ENCODE measurements at regions not wholly inside any gene's neighbourhood (a gene's known extent, or its start where the extent isn't known, plus 50 kb on each side); places are given as distances from the start of the nearest gene placed in this dataset.
A peak's percentile ranks its signal among the peaks of the same experiment; 100 is the strongest.

DNA sequence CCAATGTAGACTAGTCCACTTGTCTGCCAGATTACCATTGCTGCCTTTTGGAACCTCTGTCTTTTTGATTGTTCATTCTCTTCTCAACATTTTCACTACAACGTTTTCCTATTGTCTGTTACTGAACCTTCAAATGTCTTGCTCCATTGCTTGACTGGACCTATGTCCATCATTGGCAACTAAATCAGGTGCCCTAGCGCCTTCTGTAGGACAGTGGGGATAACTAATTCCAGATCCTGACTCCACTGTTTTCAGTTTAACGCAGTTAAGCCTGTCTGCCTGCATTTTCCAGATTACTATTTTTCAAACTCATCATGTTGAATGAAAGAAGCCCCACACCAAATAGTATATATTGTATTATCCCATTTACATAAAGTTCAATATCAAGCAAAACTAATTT lies 433.6 kb downstream of the RNF144B start:
- H3K9me3 ChIP-seq (ENCODE audit: insufficient read depth, low read length), result peaks cover 24% of the 10 kb centered on the region
- H3K4me3 ChIP-seq (ENCODE audit: insufficient read length, low read depth), result no peak overlapping the region
- no peaks in the 10 kb centered on the region for H3K4me1 ChIP-seq (ENCODE audit: insufficient read depth, insufficient read length)
- no peak for DNase-seq (ENCODE audit: low read depth, low spot score)
- no peak for TF ChIP-seq ZNF274 (IDR thresholded peaks at IDR 0.05; ENCODE audit: low read depth, low read length)
- TF ChIP-seq YY1 (IDR thresholded peaks at IDR 0.05; ENCODE audit: insufficient read depth, insufficient read length), result no peak
- no peak for TF ChIP-seq SUZ12 (IDR thresholded peaks at IDR 0.05; ENCODE audit: extremely low read depth, insufficient read depth, insufficient read length)
- no peaks in the 10 kb centered on the region for H3K27me3 ChIP-seq (ENCODE audit: insufficient read depth, insufficient read length)
- H3K9ac ChIP-seq (ENCODE audit: insufficient read length, low read depth), result no peak overlapping the region
- H3K36me3 ChIP-seq (ENCODE audit: insufficient read depth, insufficient read length, low read length), result no peaks in the 10 kb centered on the region

DNA sequence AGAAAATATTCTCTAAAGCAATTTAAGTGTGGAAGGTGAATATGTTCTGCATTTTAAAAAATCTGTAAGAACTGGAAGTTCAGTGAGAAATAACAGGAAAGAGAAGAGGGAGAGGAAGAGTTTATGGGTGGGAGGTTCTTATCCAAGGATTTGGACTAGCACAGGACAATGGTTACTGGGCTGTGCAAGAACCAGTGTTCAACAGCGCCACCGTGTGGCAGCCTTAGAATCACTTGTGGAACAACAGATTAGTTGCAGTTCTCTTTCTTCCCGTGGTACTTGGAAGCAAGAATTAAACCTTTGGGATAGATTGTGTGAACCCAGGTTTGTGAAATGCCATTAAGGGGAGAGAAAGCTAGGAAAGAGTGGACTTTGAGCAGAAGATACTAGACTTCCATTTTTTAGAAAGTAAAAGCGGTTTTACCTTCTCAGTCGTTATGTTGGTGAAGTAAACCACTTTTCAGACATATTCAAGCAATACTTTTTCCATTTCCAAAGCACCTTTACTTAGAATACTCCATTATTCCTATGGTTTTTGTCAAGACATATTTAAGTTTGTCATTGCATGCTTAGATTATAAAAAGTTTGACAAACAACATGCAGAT lies 436.7 kb downstream of the RNF144B start:
- H3K27me3 ChIP-seq (ENCODE audit: insufficient read depth, insufficient read length), result no peaks in the 10 kb centered on the region
- no peaks in the 10 kb centered on the region for H3K36me3 ChIP-seq (ENCODE audit: insufficient read depth, insufficient read length, low read length)
- TF ChIP-seq YY1 (IDR thresholded peaks at IDR 0.05; ENCODE audit: insufficient read depth, insufficient read length), result no peak
- no peak for TF ChIP-seq ZNF274 (IDR thresholded peaks at IDR 0.05; ENCODE audit: low read depth, low read length)
- TF ChIP-seq SUZ12 (IDR thresholded peaks at IDR 0.05; ENCODE audit: extremely low read depth, insufficient read depth, insufficient read length), result no peak
- no peaks in the 10 kb centered on the region for H3K4me1 ChIP-seq (ENCODE audit: insufficient read depth, insufficient read length)
- no peak overlapping the region for H3K9ac ChIP-seq (ENCODE audit: insufficient read length, low read depth)
- H3K4me3 ChIP-seq (ENCODE audit: insufficient read length, low read depth), result no peak overlapping the region
- peaks cover 24% of the 10 kb centered on the region for H3K9me3 ChIP-seq (ENCODE audit: insufficient read depth, low read length)
- peak; percentile 72 for DNase-seq (ENCODE audit: low read depth, low spot score)

DNA sequence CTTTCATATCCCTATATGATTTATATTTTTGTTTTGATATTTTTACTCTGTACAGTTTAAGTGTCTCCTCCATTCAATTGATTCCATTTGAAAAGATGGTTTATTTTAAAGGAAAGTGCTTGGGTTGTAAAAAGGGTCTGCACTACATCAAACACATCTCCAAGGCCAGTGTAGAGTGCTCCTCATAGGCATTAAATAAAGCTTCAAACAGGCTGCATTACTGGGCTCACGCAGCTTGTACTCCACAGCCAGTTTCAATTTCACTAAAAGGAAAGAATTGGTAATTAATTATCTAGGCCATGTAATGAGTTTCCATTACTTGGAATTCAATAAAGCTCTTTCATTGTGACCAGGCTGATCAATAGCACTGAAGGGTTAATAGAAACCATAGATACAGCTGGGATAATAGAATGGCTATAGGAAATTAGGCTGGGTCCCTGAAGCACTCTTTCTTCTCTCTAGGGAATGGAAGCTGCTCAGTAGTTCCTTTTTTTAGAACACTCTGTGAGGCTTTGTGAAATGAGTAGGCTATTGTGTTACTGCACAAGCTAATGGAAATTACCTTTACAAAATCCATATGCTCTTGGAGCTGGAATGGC lies 442.2 kb downstream of the RNF144B start:
- DNase-seq (ENCODE audit: low read depth, low spot score), result no peak
- H3K9ac ChIP-seq (ENCODE audit: insufficient read length, low read depth), result no peak overlapping the region

DNA sequence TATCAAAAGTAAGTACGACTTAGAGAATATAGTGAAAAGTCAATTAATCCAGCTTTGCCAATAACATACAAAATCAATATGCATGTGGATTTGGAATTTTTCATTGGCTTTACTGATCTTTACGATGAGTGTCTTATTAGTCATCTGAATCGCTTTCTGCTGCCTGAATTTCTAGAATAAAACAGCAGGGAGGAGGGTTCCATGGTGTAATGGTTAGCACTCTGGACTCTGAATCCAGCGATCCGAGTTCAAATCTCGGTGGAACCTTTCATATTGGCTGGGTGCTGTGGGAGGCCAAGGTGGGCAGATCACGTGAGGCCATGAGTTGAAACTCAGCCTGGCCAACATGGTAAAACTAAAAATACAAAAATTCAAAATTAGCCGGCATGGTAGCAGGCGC lies 448.8 kb downstream of the RNF144B start:
- no peaks in the 10 kb centered on the region for H3K4me1 ChIP-seq (ENCODE audit: insufficient read depth, insufficient read length)
- no peaks in the 10 kb centered on the region for H3K36me3 ChIP-seq (ENCODE audit: insufficient read depth, insufficient read length, low read length)
- no peaks in the 10 kb centered on the region for H3K9me3 ChIP-seq (ENCODE audit: insufficient read depth, low read length)
- no peaks in the 10 kb centered on the region for H3K27me3 ChIP-seq (ENCODE audit: insufficient read depth, insufficient read length)
- no peak overlapping the region for H3K4me3 ChIP-seq (ENCODE audit: insufficient read length, low read depth)
- DNase-seq (ENCODE audit: low read depth, low spot score), result no peak
- TF ChIP-seq SUZ12 (IDR thresholded peaks at IDR 0.05; ENCODE audit: extremely low read depth, insufficient read depth, insufficient read length), result no peak
- TF ChIP-seq ZNF274 (IDR thresholded peaks at IDR 0.05; ENCODE audit: low read depth, low read length), result no peak
- no peak for TF ChIP-seq YY1 (IDR thresholded peaks at IDR 0.05; ENCODE audit: insufficient read depth, insufficient read length)
- no peak overlapping the region for H3K9ac ChIP-seq (ENCODE audit: insufficient read length, low read depth)

More for the DNA sequence above, 442.2 kb downstream of the RNF144B start:
- TF ChIP-seq SUZ12 (IDR thresholded peaks at IDR 0.05; ENCODE audit: extremely low read depth, insufficient read depth, insufficient read length), result no peak
- TF ChIP-seq ZNF274 (IDR thresholded peaks at IDR 0.05; ENCODE audit: low read depth, low read length), result no peak
- no peak for TF ChIP-seq YY1 (IDR thresholded peaks at IDR 0.05; ENCODE audit: insufficient read depth, insufficient read length)
- Histone ChIP-seq H3K27me3 (ENCODE audit: insufficient read depth, insufficient read length) (no peaks in the 10 kb centered on the region), H3K4me3 (ENCODE audit: insufficient read length, low read depth) (no peak overlapping the region), H3K9me3 (ENCODE audit: insufficient read depth, low read length) (peaks cover 3% of the 10 kb centered on the region), H3K4me1 (ENCODE audit: insufficient read depth, insufficient read length) (no peaks in the 10 kb centered on the region), H3K36me3 (ENCODE audit: insufficient read depth, insufficient read length, low read length) (no peaks in the 10 kb centered on the region)

DNA sequence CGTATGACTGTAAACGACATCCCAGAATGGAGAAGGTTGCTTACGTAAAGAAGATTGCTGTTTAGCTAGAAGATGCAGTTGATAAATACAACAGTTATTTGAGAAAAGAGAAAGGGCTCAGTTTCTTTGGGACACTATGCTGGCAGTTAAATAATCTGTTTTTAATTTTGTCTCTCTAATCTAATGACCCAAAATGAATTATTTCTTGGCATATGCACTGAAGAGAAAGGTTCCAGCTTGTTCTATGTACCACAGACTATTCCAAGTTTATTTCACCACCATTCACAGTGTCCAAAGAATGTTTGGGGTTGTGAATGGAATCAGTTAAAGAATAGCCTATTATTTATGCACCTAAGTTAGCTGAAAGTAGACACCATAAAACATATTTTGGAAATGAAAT lies 449.9 kb downstream of the RNF144B start:
- H3K9me3 ChIP-seq (ENCODE audit: insufficient read depth, low read length), result no peaks in the 10 kb centered on the region
- H3K9ac ChIP-seq (ENCODE audit: insufficient read length, low read depth), result no peak overlapping the region
- no peak for TF ChIP-seq SUZ12 (IDR thresholded peaks at IDR 0.05; ENCODE audit: extremely low read depth, insufficient read depth, insufficient read length)
- TF ChIP-seq YY1 (IDR thresholded peaks at IDR 0.05; ENCODE audit: insufficient read depth, insufficient read length), result no peak
- TF ChIP-seq ZNF274 (IDR thresholded peaks at IDR 0.05; ENCODE audit: low read depth, low read length), result no peak
- DNase-seq (ENCODE audit: low read depth, low spot score), result no peak
- H3K27me3 ChIP-seq (ENCODE audit: insufficient read depth, insufficient read length), result no peaks in the 10 kb centered on the region
- H3K36me3 ChIP-seq (ENCODE audit: insufficient read depth, insufficient read length, low read length), result no peaks in the 10 kb centered on the region
- no peaks in the 10 kb centered on the region for H3K4me1 ChIP-seq (ENCODE audit: insufficient read depth, insufficient read length)
- H3K4me3 ChIP-seq (ENCODE audit: insufficient read length, low read depth), result no peak overlapping the region

DNA sequence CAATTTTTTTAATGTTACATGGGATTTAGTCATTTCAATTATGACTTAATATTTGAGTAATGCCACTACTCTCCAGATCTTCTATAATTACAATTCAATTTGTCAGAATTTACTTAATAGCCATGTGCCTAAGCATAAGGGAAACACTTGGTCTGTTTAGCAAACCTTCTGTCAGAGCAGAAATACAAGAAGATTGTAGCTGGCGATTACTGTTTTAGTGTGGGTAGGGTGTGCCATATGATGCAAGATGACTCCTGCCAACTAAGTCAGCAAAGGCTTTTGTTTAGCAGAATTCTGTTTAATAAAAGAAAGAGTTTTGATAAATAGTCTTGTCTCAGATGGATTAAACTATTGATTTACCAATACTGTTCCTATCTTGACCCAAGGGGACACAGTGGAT lies 455.4 kb downstream of the RNF144B start:
- no peaks in the 10 kb centered on the region for H3K27me3 ChIP-seq (ENCODE audit: insufficient read depth, insufficient read length)
- TF ChIP-seq ZNF274 (IDR thresholded peaks at IDR 0.05; ENCODE audit: low read depth, low read length) (no peak), YY1 (IDR thresholded peaks at IDR 0.05; ENCODE audit: insufficient read depth, insufficient read length) (no peak), SUZ12 (IDR thresholded peaks at IDR 0.05; ENCODE audit: extremely low read depth, insufficient read depth, insufficient read length) (no peak)
- H3K9me3 ChIP-seq (ENCODE audit: insufficient read depth, low read length), result no peaks in the 10 kb centered on the region
- DNase-seq (ENCODE audit: low read depth, low spot score), result no peak
- H3K9ac ChIP-seq (ENCODE audit: insufficient read length, low read depth), result no peak overlapping the region
- H3K4me3 ChIP-seq (ENCODE audit: insufficient read length, low read depth), result no peak overlapping the region
- no peaks in the 10 kb centered on the region for H3K36me3 ChIP-seq (ENCODE audit: insufficient read depth, insufficient read length, low read length)
- H3K4me1 ChIP-seq (ENCODE audit: insufficient read depth, insufficient read length), result no peaks in the 10 kb centered on the region

DNA sequence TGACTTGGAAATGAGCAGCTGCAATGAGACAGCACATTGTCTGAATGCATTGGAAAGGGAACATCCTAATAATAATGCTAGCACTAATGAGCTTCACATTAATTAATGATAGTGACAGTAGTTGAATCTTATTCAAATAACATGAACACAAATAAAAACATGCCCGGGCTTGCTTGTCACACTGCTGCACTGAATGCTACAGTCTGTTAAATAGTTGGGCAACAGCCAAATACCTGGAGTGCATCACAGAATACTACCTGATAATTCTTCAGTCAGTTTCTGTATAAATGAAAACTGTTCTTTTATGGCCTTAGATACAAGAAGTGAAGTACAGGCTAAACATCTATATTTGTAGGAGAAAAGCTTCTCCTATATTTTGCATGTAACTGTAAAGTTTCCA lies 458.7 kb downstream of the RNF144B start:
- DNase-seq (ENCODE audit: low read depth, low spot score), result no peak
- no peaks in the 10 kb centered on the region for H3K27me3 ChIP-seq (ENCODE audit: insufficient read depth, insufficient read length)
- H3K4me1 ChIP-seq (ENCODE audit: insufficient read depth, insufficient read length), result no peaks in the 10 kb centered on the region
- H3K9me3 ChIP-seq (ENCODE audit: insufficient read depth, low read length), result no peaks in the 10 kb centered on the region
- no peaks in the 10 kb centered on the region for H3K36me3 ChIP-seq (ENCODE audit: insufficient read depth, insufficient read length, low read length)
- no peak for TF ChIP-seq ZNF274 (IDR thresholded peaks at IDR 0.05; ENCODE audit: low read depth, low read length)
- no peak for TF ChIP-seq SUZ12 (IDR thresholded peaks at IDR 0.05; ENCODE audit: extremely low read depth, insufficient read depth, insufficient read length)
- TF ChIP-seq YY1 (IDR thresholded peaks at IDR 0.05; ENCODE audit: insufficient read depth, insufficient read length), result no peak
- H3K9ac ChIP-seq (ENCODE audit: insufficient read length, low read depth), result no peak overlapping the region
- H3K4me3 ChIP-seq (ENCODE audit: insufficient read length, low read depth), result no peak overlapping the region

Data from NT2/D1 (cell line).